IPS-18a (cell line): ENCODE measurements at regions not wholly inside any gene's neighbourhood (a gene's known extent, or its start where the extent isn't known, plus 50 kb on each side); places are given as distances from the start of the nearest gene placed in this dataset.
"Not testable (repeated sequence)": the region's sequence is repeated elsewhere in the genome, so short reads cannot be mapped to it uniquely, and the experiment has no call there.

Experiments
- H3K27ac ChIP-seq: one replicate; pipeline ENCODE4 v1.5.1; 2013; ENCODE audit warnings: low read length
- H3K27me3 ChIP-seq: one replicate; pipeline ENCODE4 v1.6.1; 2013; ENCODE audit warnings: mild to moderate bottlenecking, low read length; ENCODE audit not compliant: control insufficient read depth, insufficient read depth
- H3K36me3 ChIP-seq: one replicate; pipeline ENCODE4 v1.6.1; 2013; ENCODE audit warnings: low read depth, low read length; ENCODE audit not compliant: control insufficient read depth
- H3K4me1 ChIP-seq: one replicate; pipeline ENCODE4 v1.6.1; 2013; ENCODE audit warnings: low read depth, low read length; ENCODE audit not compliant: control insufficient read depth
- H3K4me3 ChIP-seq: one replicate; pipeline ENCODE4 v1.5.1; 2013; ENCODE audit warnings: low read length
- H3K9ac ChIP-seq: one replicate; pipeline ENCODE4 v1.6.1; 2013; ENCODE audit warnings: mild to moderate bottlenecking, low read length, moderate library complexity
- H3K9me3 ChIP-seq: one replicate; pipeline ENCODE4 v1.6.1; 2013; ENCODE audit warnings: low read depth, low read length; ENCODE audit not compliant: control insufficient read depth

DNA sequence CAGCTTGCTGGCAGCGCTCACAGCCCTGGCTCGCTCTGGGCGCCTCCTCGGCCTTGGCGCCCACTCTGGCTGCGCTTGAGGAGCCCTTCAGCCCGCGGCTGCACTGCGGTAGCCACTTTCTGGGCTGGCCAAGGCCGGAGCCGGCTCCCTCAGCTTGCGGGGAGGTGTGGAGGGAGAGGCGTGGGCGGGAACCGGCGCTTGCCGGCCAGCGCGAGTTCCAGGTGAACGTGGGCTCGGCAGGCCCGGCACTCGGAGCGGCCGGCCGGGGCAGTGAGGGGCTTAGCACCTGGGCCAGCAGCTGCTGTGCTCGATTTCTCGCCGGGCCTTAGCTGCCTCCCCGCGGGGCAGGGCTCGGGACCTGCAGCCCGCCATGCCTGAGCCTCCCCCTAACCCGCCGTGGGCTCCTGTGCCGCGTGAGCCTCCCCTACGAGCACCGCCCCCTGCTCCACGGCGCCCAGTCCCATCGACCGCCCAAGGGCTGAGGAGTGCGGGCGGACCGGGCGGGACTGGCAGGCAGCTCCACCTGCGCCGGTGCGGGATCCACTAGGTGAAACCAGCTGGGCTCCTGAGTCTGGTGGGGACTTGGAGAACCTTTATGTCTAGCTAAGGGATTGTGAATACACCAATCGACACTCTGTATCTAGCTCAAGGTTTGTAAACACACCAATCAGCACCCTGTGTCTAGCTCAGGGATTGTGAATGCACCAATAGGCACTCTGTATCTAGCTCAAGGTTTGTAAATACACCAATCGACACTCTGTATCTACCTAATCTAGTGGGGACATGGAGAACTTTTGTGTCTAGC lies 1090.1 kb upstream of the TMPRSS15 start:
- not testable (repeated sequence) for H3K27ac ChIP-seq, H3K9ac ChIP-seq, H3K4me3 ChIP-seq, H3K27me3 ChIP-seq, H3K36me3 ChIP-seq, H3K4me1 ChIP-seq, H3K9me3 ChIP-seq

DNA sequence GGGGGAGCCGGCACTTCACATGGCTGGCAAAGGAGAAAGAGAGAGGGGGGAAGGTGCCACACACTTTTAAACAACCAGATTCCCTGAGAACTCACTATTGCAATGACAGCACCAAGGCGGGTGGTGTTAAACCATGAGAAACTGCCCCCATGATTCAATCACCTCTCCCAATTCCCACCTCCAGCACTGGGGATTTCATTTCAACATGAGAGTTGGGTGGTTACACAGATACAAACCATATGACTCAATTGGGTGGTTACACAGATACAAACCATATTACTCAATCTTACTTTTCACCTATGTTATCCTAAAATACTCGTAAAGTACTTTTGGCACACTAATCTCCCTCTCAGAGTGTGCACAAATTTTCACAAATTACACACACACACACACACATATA lies 1097.5 kb upstream of the TMPRSS15 start:
- no peaks in the 10 kb centered on the region for H3K36me3 ChIP-seq
- H3K27ac ChIP-seq = no peak overlapping the region
- no peaks in the 10 kb centered on the region for H3K4me1 ChIP-seq
- H3K9me3 ChIP-seq = no peaks in the 10 kb centered on the region
- H3K27me3 ChIP-seq = no peaks in the 10 kb centered on the region
- no peak overlapping the region for H3K9ac ChIP-seq
- no peak overlapping the region for H3K4me3 ChIP-seq

- no peak overlapping the region for H3K4me3 ChIP-seq
- H3K36me3 ChIP-seq = no peaks in the 10 kb centered on the region
- no peaks in the 10 kb centered on the region for H3K4me1 ChIP-seq
- no peak overlapping the region for H3K27ac ChIP-seq
- H3K9ac ChIP-seq = no peak overlapping the region
- no peaks in the 10 kb centered on the region for H3K27me3 ChIP-seq
- no peaks in the 10 kb centered on the region for H3K9me3 ChIP-seq
Measured at GRCh38 chr21:19507682-19508260, 1104.2 kb upstream of the TMPRSS15 start.

DNA sequence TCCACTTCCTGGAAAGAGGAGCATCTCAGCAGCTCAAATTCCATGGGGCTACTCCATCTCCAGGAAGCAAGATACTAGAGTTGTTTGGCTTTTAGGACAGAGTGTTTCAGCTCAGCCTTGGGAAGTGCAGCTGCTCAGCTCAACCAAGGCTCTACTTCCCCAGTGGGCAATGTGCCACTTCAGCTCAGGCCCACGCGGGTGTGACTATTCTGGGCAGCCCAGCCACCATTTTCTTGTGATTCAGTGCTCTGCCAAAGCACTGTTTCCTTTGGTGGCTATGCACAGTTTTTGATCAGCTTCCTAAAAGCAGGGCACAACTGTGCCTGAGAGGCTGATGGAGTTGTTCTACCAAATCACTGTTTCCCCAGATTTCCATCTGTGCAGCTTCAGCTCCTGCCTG lies 1104.9 kb upstream of the TMPRSS15 start:
- no peak overlapping the region for H3K27ac ChIP-seq
- H3K4me3 ChIP-seq = no peak overlapping the region
- no peaks in the 10 kb centered on the region for H3K36me3 ChIP-seq
- H3K9ac ChIP-seq = no peak overlapping the region
- H3K27me3 ChIP-seq = no peaks in the 10 kb centered on the region
- H3K4me1 ChIP-seq = no peaks in the 10 kb centered on the region
- no peaks in the 10 kb centered on the region for H3K9me3 ChIP-seq

DNA sequence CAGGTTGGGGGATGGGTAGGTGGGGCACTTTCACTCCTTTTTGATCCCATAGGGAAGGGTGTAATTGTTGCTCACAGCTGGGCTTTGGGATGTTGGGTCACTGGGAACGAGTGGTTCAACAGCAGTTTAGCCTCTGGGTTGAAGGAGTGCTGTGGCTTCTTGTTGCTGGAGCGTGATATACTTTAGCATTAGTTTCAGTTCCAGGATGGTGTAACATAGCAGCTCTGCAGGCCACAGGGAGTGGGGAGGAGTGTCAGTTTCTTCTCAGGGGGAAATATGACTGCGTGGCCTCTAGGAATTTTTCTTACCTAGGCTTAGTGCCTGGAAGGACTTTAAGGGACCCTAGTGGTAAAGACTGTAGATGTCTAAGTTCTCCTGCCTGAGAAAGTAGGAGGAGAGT lies 1105.3 kb upstream of the TMPRSS15 start:
- Histone ChIP-seq H3K4me1 (no peaks in the 10 kb centered on the region), H3K27me3 (no peaks in the 10 kb centered on the region), H3K36me3 (no peaks in the 10 kb centered on the region), H3K27ac (no peak overlapping the region), H3K9ac (no peak overlapping the region), H3K4me3 (no peak overlapping the region), H3K9me3 (no peaks in the 10 kb centered on the region)

DNA sequence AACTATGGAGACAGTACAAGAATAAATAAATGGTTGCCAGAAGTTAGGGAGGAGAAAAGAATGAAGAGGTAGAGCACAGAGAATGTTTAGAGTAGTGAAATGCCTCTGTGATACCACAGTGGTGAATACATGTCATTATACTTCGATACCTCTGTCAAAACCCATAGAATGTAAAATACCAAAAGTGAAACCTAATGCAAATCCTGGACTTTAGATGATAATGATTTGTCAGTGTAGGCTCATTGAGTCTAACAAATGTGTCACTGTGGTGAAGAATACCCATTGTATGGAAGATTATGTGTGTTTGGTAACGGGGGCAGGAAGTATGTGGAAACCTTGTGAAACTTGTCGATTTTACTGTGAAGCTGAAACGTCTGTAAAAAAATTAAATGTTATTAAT lies 1106.5 kb upstream of the TMPRSS15 start:
- Histone ChIP-seq H3K36me3 (no peaks in the 10 kb centered on the region), H3K4me1 (no peaks in the 10 kb centered on the region), H3K27ac (no peak overlapping the region), H3K9me3 (peaks cover 3% of the 10 kb centered on the region), H3K4me3 (no peak overlapping the region), H3K27me3 (no peaks in the 10 kb centered on the region), H3K9ac (no peak overlapping the region)

DNA sequence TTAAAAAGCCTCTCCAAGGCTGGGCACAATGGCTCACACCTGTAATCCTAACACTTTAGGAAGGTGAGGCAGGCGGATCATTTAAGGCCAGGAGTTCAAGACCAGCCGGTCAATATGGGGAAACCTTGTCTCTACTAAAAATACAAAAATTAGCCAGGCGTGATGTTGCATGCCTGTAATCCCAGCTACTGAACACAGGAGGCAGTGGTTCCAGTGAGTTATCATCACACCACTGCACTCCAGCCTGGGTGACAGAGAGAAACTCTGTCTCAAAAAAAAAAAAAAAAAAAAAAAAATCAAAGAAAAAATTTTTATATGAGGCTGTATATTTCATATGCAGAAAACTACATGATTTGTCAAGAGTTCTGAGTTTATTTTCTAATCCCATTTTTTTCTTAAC lies 1107.1 kb upstream of the TMPRSS15 start:
- Histone ChIP-seq H3K27me3 (no peaks in the 10 kb centered on the region), H3K4me3 (no peak overlapping the region), H3K4me1 (no peaks in the 10 kb centered on the region), H3K36me3 (no peaks in the 10 kb centered on the region), H3K27ac (no peak overlapping the region), H3K9me3 (peaks cover 4% of the 10 kb centered on the region), H3K9ac (no peak overlapping the region)

DNA sequence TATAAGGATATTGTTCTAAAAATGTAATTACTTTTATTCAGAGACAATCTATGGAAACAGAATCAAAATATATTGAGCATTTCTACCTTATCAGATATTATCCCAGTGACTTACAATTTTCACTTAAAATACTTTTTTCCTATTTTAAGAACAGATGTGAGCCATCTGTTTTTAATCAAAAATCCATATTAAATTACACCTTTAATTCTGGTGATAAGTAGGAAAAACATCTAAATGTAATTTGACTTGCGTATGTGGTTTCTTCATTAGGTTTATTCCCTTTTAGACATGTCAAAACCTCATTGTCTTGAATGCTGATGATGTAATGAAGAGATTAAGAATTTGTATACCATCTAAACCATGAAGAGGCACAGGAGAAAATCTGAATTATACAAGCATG lies 1118.8 kb upstream of the TMPRSS15 start:
- H3K4me3 ChIP-seq = no peak overlapping the region
- no peak overlapping the region for H3K27ac ChIP-seq
- no peaks in the 10 kb centered on the region for H3K4me1 ChIP-seq
- no peaks in the 10 kb centered on the region for H3K9me3 ChIP-seq
- no peaks in the 10 kb centered on the region for H3K27me3 ChIP-seq
- H3K9ac ChIP-seq = no peak overlapping the region
- no peaks in the 10 kb centered on the region for H3K36me3 ChIP-seq

DNA sequence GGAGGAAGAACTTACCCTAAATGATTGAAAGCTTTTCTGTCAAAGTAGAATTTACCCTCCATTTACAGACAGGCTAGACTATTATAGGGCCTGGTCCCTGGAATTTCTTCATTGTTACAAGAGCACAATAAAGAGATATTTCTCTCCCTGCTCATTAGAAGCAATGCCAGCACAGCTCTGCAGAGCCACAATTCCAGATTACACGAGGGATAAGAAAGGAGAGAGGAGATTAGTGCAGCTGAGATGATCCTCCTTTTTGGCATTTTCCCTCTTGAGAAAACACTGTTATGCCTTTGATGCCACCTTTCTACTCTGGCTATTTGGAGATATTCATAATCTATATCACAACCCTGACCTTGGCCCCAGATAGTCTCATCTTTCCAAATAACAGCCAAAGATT lies 1119.5 kb upstream of the TMPRSS15 start:
- H3K9ac ChIP-seq = no peak overlapping the region

GRCh38 chr21:19523746-19524145 lies 1120.2 kb upstream of the TMPRSS15 start:
- no peaks in the 10 kb centered on the region for H3K27me3 ChIP-seq
- no peak overlapping the region for H3K4me3 ChIP-seq
- H3K9me3 ChIP-seq = no peaks in the 10 kb centered on the region
- H3K36me3 ChIP-seq = no peaks in the 10 kb centered on the region
- H3K9ac ChIP-seq = no peak overlapping the region
- H3K4me1 ChIP-seq = no peaks in the 10 kb centered on the region
- no peak overlapping the region for H3K27ac ChIP-seq

More for the DNA sequence above, 1119.5 kb upstream of the TMPRSS15 start:
- H3K27ac ChIP-seq = no peak overlapping the region
- no peaks in the 10 kb centered on the region for H3K27me3 ChIP-seq
- no peaks in the 10 kb centered on the region for H3K4me1 ChIP-seq
- no peaks in the 10 kb centered on the region for H3K36me3 ChIP-seq
- no peaks in the 10 kb centered on the region for H3K9me3 ChIP-seq
- no peak overlapping the region for H3K4me3 ChIP-seq

GRCh38 chr21:19529031-19529430 lies 1125.4 kb upstream of the TMPRSS15 start:
- Histone ChIP-seq H3K36me3 (no peaks in the 10 kb centered on the region), H3K4me1 (no peaks in the 10 kb centered on the region), H3K9ac (no peak overlapping the region), H3K27me3 (no peaks in the 10 kb centered on the region), H3K4me3 (no peak overlapping the region), H3K27ac (no peak overlapping the region), H3K9me3 (no peaks in the 10 kb centered on the region)

- no peak overlapping the region for H3K4me3 ChIP-seq
- no peak overlapping the region for H3K9ac ChIP-seq
- no peaks in the 10 kb centered on the region for H3K27me3 ChIP-seq
- no peak overlapping the region for H3K27ac ChIP-seq
- no peaks in the 10 kb centered on the region for H3K4me1 ChIP-seq
- H3K36me3 ChIP-seq = no peaks in the 10 kb centered on the region
- no peaks in the 10 kb centered on the region for H3K9me3 ChIP-seq
Measured at GRCh38 chr21:19535356-19535755, 1131.8 kb upstream of the TMPRSS15 start.
